ENCODE measurements at regions not wholly inside any gene's neighbourhood (a gene's known extent, or its start where the extent isn't known, plus 50 kb on each side); places are given as distances from the start of the nearest gene placed in this dataset.

GRCh38 chr11:116364348-116364747 is 408.4 kb downstream of the BUD13 start:
- no peak for TF ChIP-seq CTCF (IDR thresholded peaks at IDR 0.05)
- TF ChIP-seq POLR2A (IDR thresholded peaks at IDR 0.05) = no peak
- no peak for TF ChIP-seq POLR2AphosphoS5 (IDR thresholded peaks at IDR 0.05)

Measured in prostate gland (tissue), 2 donors.